HG03521 (cell line): ENCODE measurements at regions not wholly inside any gene's neighbourhood (a gene's known extent, or its start where the extent isn't known, plus 50 kb on each side); places are given as distances from the start of the nearest gene placed in this dataset.

ENCODE experiments used
- ATAC-seq: cut with Tn5 transposase; IDR thresholded peaks from one replicate; pipeline ENCODE4 v1.9.1; 2021; ENCODE audit warnings: mild to moderate bottlenecking, moderate library complexity; ENCODE audit not compliant: unreplicated experiment

- ATAC-seq: no peak
These were observed 736.9 kb downstream of the TLE1 start for GRCh38 chr9:80952363-80952922.

GRCh38 chr9:80951675-80952074 is 737.7 kb downstream of the TLE1 start:
- no peak for ATAC-seq

GRCh38 chr9:80948876-80949275 is 740.5 kb downstream of the TLE1 start:
- no peak for ATAC-seq

GRCh38 chr9:80948066-80948465 is 741.3 kb downstream of the TLE1 start:
- no peak for ATAC-seq

GRCh38 chr9:80946496-80947170 is 742.7 kb downstream of the TLE1 start:
- ATAC-seq: no peak

GRCh38 chr9:80945436-80945835 is 743.9 kb downstream of the TLE1 start:
- ATAC-seq: no peak

- ATAC-seq: no peak
These were observed 751.7 kb downstream of the TLE1 start for GRCh38 chr9:80937645-80938044.

- no peak for ATAC-seq
These were observed 755.3 kb downstream of the TLE1 start for GRCh38 chr9:80934095-80934494.

GRCh38 chr9:80932947-80933780 is 756.2 kb downstream of the TLE1 start:
- no peak for ATAC-seq

- no peak for ATAC-seq
These were observed 757.2 kb downstream of the TLE1 start for GRCh38 chr9:80932181-80932580.

- no peak for ATAC-seq
These were observed 758.2 kb downstream of the TLE1 start for GRCh38 chr9:80931163-80931562.

GRCh38 chr9:80928697-80929096 is 760.6 kb downstream of the TLE1 start:
- no peak for ATAC-seq

GRCh38 chr9:80926611-80927010 is 762.7 kb downstream of the TLE1 start:
- no peak for ATAC-seq

- ATAC-seq: no peak
These were observed 766.8 kb downstream of the TLE1 start for GRCh38 chr9:80922544-80922943.

- ATAC-seq: no peak
These were observed 782.6 kb downstream of the TLE1 start for GRCh38 chr9:80906728-80907127.

- no peak for ATAC-seq
These were observed 790.1 kb downstream of the TLE1 start for GRCh38 chr9:80899208-80899607.

- ATAC-seq: no peak
These were observed 796.2 kb downstream of the TLE1 start for GRCh38 chr9:80893190-80893589.

GRCh38 chr9:80892703-80893102 is 796.6 kb downstream of the TLE1 start:
- ATAC-seq: no peak

- no peak for ATAC-seq
These were observed 799.2 kb downstream of the TLE1 start for GRCh38 chr9:80890124-80890523.

GRCh38 chr9:80885894-80886293 is 803.5 kb downstream of the TLE1 start:
- no peak for ATAC-seq

- ATAC-seq: no peak
These were observed 805.3 kb downstream of the TLE1 start for GRCh38 chr9:80883826-80884579.
